HFF-Myc (cell line): ENCODE measurements at regions not wholly inside any gene's neighbourhood (a gene's known extent, or its start where the extent isn't known, plus 50 kb on each side); places are given as distances from the start of the nearest gene placed in this dataset.
"Not testable (repeated sequence)": the region's sequence is repeated elsewhere in the genome, so short reads cannot be mapped to it uniquely, and the experiment has no call there.

Experiments used
- DNase-seq: peaks from one replicate; pipeline ENCODE4 v3.0.0-alpha.2; 2011; ENCODE audit warnings: low read depth; ENCODE audit errors: extremely low read depth
- H3K4me3 ChIP-seq: replicated peaks from 2 replicates; pipeline ENCODE4 v1.5.1; 2011; ENCODE audit warnings: low read depth, mild to moderate bottlenecking, control low read depth, low read length
- CTCF ChIP-seq: IDR thresholded peaks from 2 replicates; pipeline ENCODE4 v1.5.1; 2012; ENCODE audit warnings: mild to moderate bottlenecking, low read depth, low read length, control low read depth; ENCODE audit errors: missing control alignments

DNA sequence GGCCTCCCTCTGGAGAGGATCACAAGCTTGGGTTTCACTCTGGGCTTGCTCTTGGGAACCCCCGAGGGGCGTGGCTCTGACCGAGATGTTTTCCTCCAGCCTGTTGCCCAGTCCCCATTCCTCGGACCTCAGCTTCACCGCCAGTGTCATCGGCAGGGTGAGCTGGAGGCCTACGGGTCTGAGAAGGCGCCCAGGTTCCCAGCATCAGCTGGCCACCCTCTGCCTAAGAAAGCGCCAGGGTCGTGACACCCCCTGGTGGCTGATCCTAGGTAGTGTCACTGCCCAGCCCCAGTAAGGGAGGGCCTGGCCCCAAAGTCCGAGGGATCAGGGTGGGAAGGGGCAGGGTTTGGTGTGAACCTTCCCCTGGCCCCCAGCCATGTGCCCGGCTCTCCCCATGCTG is 928.8 kb downstream of the TUBA3C start:
- DNase-seq, H3K4me3 ChIP-seq: not testable (repeated sequence)

GRCh38 chr13:18248533-18249240 is 932.9 kb downstream of the TUBA3C start:
- H3K4me3 ChIP-seq, DNase-seq: not testable (repeated sequence)

GRCh38 chr13:18240086-18240485 is 941.5 kb downstream of the TUBA3C start:
- not testable (repeated sequence) for DNase-seq, H3K4me3 ChIP-seq

GRCh38 chr13:18238586-18238985 is 943.0 kb downstream of the TUBA3C start:
- not testable (repeated sequence) for H3K4me3 ChIP-seq, DNase-seq

DNA sequence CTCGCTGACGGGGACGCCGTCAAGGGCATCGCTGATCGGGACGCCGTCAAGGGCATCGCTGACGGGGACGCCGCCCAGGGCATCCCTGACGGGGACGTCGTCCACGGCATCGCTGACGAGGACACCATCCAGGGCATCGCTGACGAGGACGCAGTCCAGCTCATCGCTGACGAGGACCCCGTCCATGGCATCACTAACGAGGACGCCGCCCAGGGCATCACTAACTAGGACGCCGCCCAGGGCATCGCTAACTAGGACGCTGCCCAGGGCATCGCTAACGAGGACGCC is 945.2 kb downstream of the TUBA3C start:
- H3K4me3 ChIP-seq: no peak overlapping the region
- no peak for DNase-seq
- no peak for TF ChIP-seq CTCF

DNA sequence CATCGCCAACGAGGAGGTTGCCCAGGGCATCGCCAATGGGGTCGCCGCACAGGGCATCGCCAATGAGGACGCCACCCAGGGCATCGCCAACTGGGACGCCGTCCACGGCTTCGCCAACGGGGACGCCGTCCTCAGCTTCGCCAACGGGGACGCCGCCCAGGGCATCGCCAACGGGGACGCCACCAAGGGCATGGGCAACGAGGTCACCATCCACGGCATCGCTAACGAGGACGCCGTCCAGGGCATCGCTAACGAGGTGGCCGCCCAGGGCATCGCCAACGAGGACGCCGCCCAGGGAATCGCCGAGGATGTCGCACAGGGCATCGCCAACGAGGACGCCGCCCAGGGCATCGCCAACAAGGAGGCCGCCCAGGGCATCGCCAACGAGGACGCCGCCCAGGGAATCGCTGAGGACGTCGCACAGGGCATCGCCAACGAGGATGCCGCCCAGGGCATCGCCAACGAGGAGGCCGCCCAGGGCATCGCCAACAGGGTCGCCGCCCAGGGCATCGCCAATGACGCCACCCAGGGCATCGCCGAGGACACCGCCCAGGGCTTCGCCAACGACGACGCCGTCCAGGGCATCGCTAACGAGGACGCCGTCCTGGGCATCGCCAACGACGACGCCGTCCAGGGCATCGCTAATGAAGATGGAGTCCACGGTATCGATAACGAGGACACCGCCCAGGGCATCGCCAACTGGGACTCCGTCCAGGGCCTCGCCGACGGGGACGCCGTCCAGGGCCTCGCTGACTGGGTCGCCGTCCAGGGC is 945.7 kb downstream of the TUBA3C start:
- TF ChIP-seq CTCF: no peak
- H3K4me3 ChIP-seq: no peak overlapping the region
- DNase-seq: no peak

- TF ChIP-seq CTCF: no peak
- DNase-seq: no peak
- no peak overlapping the region for H3K4me3 ChIP-seq
Measured at GRCh38 chr13:18235172-18235571, 946.5 kb downstream of the TUBA3C start.

DNA sequence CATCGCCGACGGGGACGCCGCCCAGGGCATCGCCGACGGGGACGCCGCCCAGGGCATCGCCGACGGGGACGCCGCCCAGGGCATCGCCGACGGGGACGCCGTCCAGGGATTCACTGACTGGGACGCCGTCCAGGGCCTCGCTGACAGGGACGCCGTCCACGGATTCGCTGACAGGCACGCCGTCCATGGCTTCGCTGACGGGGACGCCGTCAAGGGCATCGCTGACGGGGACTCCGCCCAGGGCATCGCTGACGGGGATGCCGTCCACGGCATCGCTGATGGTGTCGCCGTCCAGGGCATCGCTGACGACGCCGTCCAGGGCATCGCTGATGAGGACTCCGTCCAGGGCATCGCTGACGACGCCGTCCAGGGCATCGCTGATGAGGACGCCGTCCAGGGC is 947.2 kb downstream of the TUBA3C start:
- DNase-seq, H3K4me3 ChIP-seq: not testable (repeated sequence)

GRCh38 chr13:18233783-18234299 is 947.8 kb downstream of the TUBA3C start:
- no peak overlapping the region for H3K4me3 ChIP-seq
- TF ChIP-seq CTCF: no peak
- no peak for DNase-seq
